ENCODE measurements at regions not wholly inside any gene's neighbourhood (a gene's known extent, or its start where the extent isn't known, plus 50 kb on each side); places are given as distances from the start of the nearest gene placed in this dataset.

GRCh38 chr3:168976969-168977368 lies 686.5 kb downstream of the MECOM start:
- Histone ChIP-seq H3K4me3 (no peak overlapping the region), H3K4me1 (ENCODE audit: insufficient read depth) (no peaks in the 10 kb centered on the region), H3F3A (replicated peaks; ENCODE audit: low read depth) (no peaks in the 10 kb centered on the region), H3K27ac (ENCODE audit: low read depth) (no peak overlapping the region), H3K27me3 (ENCODE audit: insufficient read depth) (no peaks in the 10 kb centered on the region), H4K20me1 (replicated peaks; ENCODE audit: insufficient read depth) (no peaks in the 10 kb centered on the region), H2AFZ (no peak overlapping the region), H3K36me3 (ENCODE audit: insufficient read depth) (no peaks in the 10 kb centered on the region), H3K9me2 (ENCODE audit: insufficient read depth) (no peaks in the 10 kb centered on the region), H3K79me2 (replicated peaks; ENCODE audit: insufficient read depth) (no peaks in the 10 kb centered on the region), H3K4me2 (no peak overlapping the region)
- no peak for ATAC-seq
- H3K27ac Mint-ChIP-seq = no peak overlapping the region
- H3K36me3 Mint-ChIP-seq (ENCODE audit: low read depth) = no peaks in the 10 kb centered on the region
- no peak for DNase-seq (ENCODE audit: low spot score)
- no peak overlapping the region for H3K4me3 Mint-ChIP-seq
- H3K9me3 Mint-ChIP-seq = no peaks in the 10 kb centered on the region
- H3K27me3 Mint-ChIP-seq (ENCODE audit: insufficient read depth, low read depth, poor library complexity) = no peaks in the 10 kb centered on the region
- H3K4me1 Mint-ChIP-seq = peaks cover 3% of the 10 kb centered on the region; the same call in 2 of the 3 replicates
- no peak for TF ChIP-seq ZNF114 (CRISPR knock-in tag; IDR thresholded peaks at IDR 0.05)
- no peak for TF ChIP-seq REST (IDR thresholded peaks at IDR 0.05; ENCODE audit: unreplicated experiment)
- TF ChIP-seq STAT1 (IDR thresholded peaks at IDR 0.05; ENCODE audit: unreplicated experiment) = no peak
- no peak for TF ChIP-seq EZH2phosphoT487 (IDR thresholded peaks at IDR 0.05; ENCODE audit: unreplicated experiment)
- TF ChIP-seq NANOG (IDR thresholded peaks at IDR 0.05; ENCODE audit: borderline replicate concordance) = no peak
- no peak for TF ChIP-seq ZNF331 (CRISPR knock-in tag; IDR thresholded peaks at IDR 0.05; ENCODE audit: low read depth)
- no peak for TF ChIP-seq EZH2 (IDR thresholded peaks at IDR 0.05; ENCODE audit: low read depth, unreplicated experiment)
- no peak for TF ChIP-seq JUNB (IDR thresholded peaks at IDR 0.05; ENCODE audit: unreplicated experiment)
- no peak for TF ChIP-seq ZNF462 (CRISPR knock-in tag; IDR thresholded peaks at IDR 0.05)
- no peak for TF ChIP-seq CTCF (conservative IDR thresholded peaks at IDR 0.05; ENCODE audit: low read depth in 2 of 2)
- no peak for TF ChIP-seq ETS1 (IDR thresholded peaks at IDR 0.05)
- TF ChIP-seq CREB1 (CRISPR knock-in tag; IDR thresholded peaks at IDR 0.05; ENCODE audit: low read depth) = no peak
- no peak for TF ChIP-seq POLR2AphosphoS5 (IDR thresholded peaks at IDR 0.05; ENCODE audit: low read depth)

Measured in GM23338 (cell line).